HFF-Myc (cell line): ENCODE measurements at regions not wholly inside any gene's neighbourhood (a gene's known extent, or its start where the extent isn't known, plus 50 kb on each side); places are given as distances from the start of the nearest gene placed in this dataset.
"Not testable (repeated sequence)": the region's sequence is repeated elsewhere in the genome, so short reads cannot be mapped to it uniquely, and the experiment has no call there.

ENCODE experiments used
- DNase-seq: peaks from one replicate; pipeline ENCODE4 v3.0.0-alpha.2; 2011; ENCODE audit warnings: low read depth; ENCODE audit errors: extremely low read depth
- H3K4me3 ChIP-seq: replicated peaks from 2 replicates; pipeline ENCODE4 v1.5.1; 2011; ENCODE audit warnings: low read depth, mild to moderate bottlenecking, control low read depth, low read length
- CTCF ChIP-seq: IDR thresholded peaks from 2 replicates; pipeline ENCODE4 v1.5.1; 2012; ENCODE audit warnings: mild to moderate bottlenecking, low read depth, low read length, control low read depth; ENCODE audit errors: missing control alignments

- no peak for TF ChIP-seq CTCF
- H3K4me3 ChIP-seq = no peak overlapping the region
- DNase-seq = no peak
Observed at GRCh38 chr5:67793418-67793817, 422.1 kb upstream of the PIK3R1 start.

GRCh38 chr5:67792891-67793290 lies 422.7 kb upstream of the PIK3R1 start:
- no peak overlapping the region for H3K4me3 ChIP-seq
- no peak for DNase-seq
- TF ChIP-seq CTCF = no peak

GRCh38 chr5:67790390-67790789 lies 425.2 kb upstream of the PIK3R1 start:
- no peak for TF ChIP-seq CTCF
- DNase-seq = no peak
- H3K4me3 ChIP-seq = no peak overlapping the region

GRCh38 chr5:67779893-67780623 lies 435.5 kb upstream of the PIK3R1 start:
- DNase-seq, H3K4me3 ChIP-seq: not testable (repeated sequence)

- no peak for TF ChIP-seq CTCF
- no peak overlapping the region for H3K4me3 ChIP-seq
Observed at GRCh38 chr5:67774786-67775185, 440.8 kb upstream of the PIK3R1 start.

GRCh38 chr5:67774267-67774552 lies 441.3 kb upstream of the PIK3R1 start:
- no peak for TF ChIP-seq CTCF
- no peak overlapping the region for H3K4me3 ChIP-seq
- DNase-seq = no peak

More at GRCh38 chr5:67774786-67775185, 440.8 kb upstream of the PIK3R1 start:
- DNase-seq = no peak

GRCh38 chr5:67773411-67774266 lies 441.9 kb upstream of the PIK3R1 start:
- H3K4me3 ChIP-seq = no peak overlapping the region
- no peak for DNase-seq
- TF ChIP-seq CTCF = no peak
